ENCODE measurements at regions not wholly inside any gene's neighbourhood (a gene's known extent, or its start where the extent isn't known, plus 50 kb on each side); places are given as distances from the start of the nearest gene placed in this dataset.

DNA sequence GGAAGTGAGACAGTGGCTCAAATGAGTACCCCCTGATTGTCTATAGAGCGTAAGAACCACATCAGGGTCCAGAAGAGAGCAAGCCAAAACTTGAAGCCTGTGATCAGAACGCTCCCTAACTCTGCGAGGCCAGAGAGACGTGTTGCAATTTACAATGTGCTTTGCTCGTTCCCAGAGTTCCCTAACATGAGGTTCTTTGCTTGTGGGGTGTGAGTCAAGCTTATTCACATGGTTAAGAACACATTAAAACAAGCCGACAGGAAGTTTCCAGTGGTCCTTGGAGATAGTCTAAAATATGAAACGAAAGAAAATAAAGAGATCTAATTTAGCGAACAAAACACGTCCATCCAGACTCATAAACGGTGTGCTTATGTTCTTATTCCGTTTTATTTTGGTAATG lies 702.3 kb downstream of the TRIML1 start:
- TF ChIP-seq, protein P1, sequence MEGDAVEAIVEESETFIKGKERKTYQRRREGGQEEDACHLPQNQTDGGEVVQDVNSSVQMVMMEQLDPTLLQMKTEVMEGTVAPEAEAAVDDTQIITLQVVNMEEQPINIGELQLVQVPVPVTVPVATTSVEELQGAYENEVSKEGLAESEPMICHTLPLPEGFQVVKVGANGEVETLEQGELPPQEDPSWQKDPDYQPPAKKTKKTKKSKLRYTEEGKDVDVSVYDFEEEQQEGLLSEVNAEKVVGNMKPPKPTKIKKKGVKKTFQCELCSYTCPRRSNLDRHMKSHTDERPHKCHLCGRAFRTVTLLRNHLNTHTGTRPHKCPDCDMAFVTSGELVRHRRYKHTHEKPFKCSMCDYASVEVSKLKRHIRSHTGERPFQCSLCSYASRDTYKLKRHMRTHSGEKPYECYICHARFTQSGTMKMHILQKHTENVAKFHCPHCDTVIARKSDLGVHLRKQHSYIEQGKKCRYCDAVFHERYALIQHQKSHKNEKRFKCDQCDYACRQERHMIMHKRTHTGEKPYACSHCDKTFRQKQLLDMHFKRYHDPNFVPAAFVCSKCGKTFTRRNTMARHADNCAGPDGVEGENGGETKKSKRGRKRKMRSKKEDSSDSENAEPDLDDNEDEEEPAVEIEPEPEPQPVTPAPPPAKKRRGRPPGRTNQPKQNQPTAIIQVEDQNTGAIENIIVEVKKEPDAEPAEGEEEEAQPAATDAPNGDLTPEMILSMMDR (IDR thresholded peaks at IDR 0.05; ENCODE audit: low read length) = no peak
- TF ChIP-seq EZH2 (optimal IDR thresholded peaks at IDR 0.05; ENCODE audit: low read depth, low read length) = no peak
- no peak for TF ChIP-seq EZH2phosphoT487 (IDR thresholded peaks at IDR 0.05; ENCODE audit: low read length)
